ENCODE measurements at regions not wholly inside any gene's neighbourhood (a gene's known extent, or its start where the extent isn't known, plus 50 kb on each side); places are given as distances from the start of the nearest gene placed in this dataset.

GRCh38 chr6:166087852-166088251, 79.8 kb downstream of the TBXT start:
- TF ChIP-seq CTCF (IDR thresholded peaks at IDR 0.05; ENCODE audit: low read depth, low read length), result no peak
- no peak overlapping the region for H3K4me3 ChIP-seq (ENCODE audit: low read depth, low read length)

- TF ChIP-seq CTCF (IDR thresholded peaks at IDR 0.05; ENCODE audit: low read depth, low read length), result no peak
- no peak overlapping the region for H3K4me3 ChIP-seq (ENCODE audit: low read depth, low read length)
Measured at GRCh38 chr6:166087246-166087645, 80.4 kb downstream of the TBXT start.

- H3K4me3 ChIP-seq (ENCODE audit: low read depth, low read length), result no peak overlapping the region
- no peak for TF ChIP-seq CTCF (IDR thresholded peaks at IDR 0.05; ENCODE audit: low read depth, low read length)
Measured at GRCh38 chr6:166085500-166085899, 82.2 kb downstream of the TBXT start.

GRCh38 chr6:166084951-166085350, 82.7 kb downstream of the TBXT start:
- TF ChIP-seq CTCF (IDR thresholded peaks at IDR 0.05; ENCODE audit: low read depth, low read length), result no peak

GRCh38 chr6:166079841-166080240, 87.8 kb downstream of the TBXT start:
- no peak overlapping the region for H3K4me3 ChIP-seq (ENCODE audit: low read depth, low read length)
- no peak for TF ChIP-seq CTCF (IDR thresholded peaks at IDR 0.05; ENCODE audit: low read depth, low read length)

More at GRCh38 chr6:166084951-166085350, 82.7 kb downstream of the TBXT start:
- no peak overlapping the region for H3K4me3 ChIP-seq (ENCODE audit: low read depth, low read length)

GRCh38 chr6:166078294-166078693, 89.4 kb downstream of the TBXT start:
- no peak for TF ChIP-seq CTCF (IDR thresholded peaks at IDR 0.05; ENCODE audit: low read depth, low read length)

GRCh38 chr6:166076625-166077024, 91.0 kb downstream of the TBXT start:
- no peak overlapping the region for H3K4me3 ChIP-seq (ENCODE audit: low read depth, low read length)

More at GRCh38 chr6:166078294-166078693, 89.4 kb downstream of the TBXT start:
- H3K4me3 ChIP-seq (ENCODE audit: low read depth, low read length), result no peak overlapping the region

More at GRCh38 chr6:166076625-166077024, 91.0 kb downstream of the TBXT start:
- TF ChIP-seq CTCF (IDR thresholded peaks at IDR 0.05; ENCODE audit: low read depth, low read length), result no peak

All from WI38 (cell line).